Suprapubic skin (tissue), 4 donors: ENCODE measurements at regions not wholly inside any gene's neighbourhood (a gene's known extent, or its start where the extent isn't known, plus 50 kb on each side); places are given as distances from the start of the nearest gene placed in this dataset.
"Not testable (repeated sequence)": the region's sequence is repeated elsewhere in the genome, so short reads cannot be mapped to it uniquely, and the experiment has no call there.

Experiments
- DNase-seq, 2 donors: peaks; one replicate each; pipeline ENCODE4 v3.0.0-alpha.2; 2019; ENCODE audit warnings: low spot score in 2 of 2
- H3K27ac ChIP-seq: fragments of 200-600 bp; sonication (generic); one replicate; pipeline ENCODE4 v1.5.1; 2019
- H3K27me3 ChIP-seq: fragments of 200-600 bp; sonication (generic); one replicate; pipeline ENCODE4 v1.5.1; 2019
- H3K36me3 ChIP-seq: fragments of 200-600 bp; sonication (generic); one replicate; pipeline ENCODE4 v1.5.1; 2019
- H3K4me1 ChIP-seq: fragments of 200-600 bp; sonication (generic); one replicate; pipeline ENCODE4 v1.5.1; 2019
- H3K4me3 ChIP-seq: fragments of 200-600 bp; sonication (generic); one replicate; pipeline ENCODE4 v1.5.1; 2019; ENCODE audit warnings: mild to moderate bottlenecking
- H3K9me3 ChIP-seq: fragments of 200-600 bp; sonication (generic); one replicate; pipeline ENCODE4 v1.5.1; 2019
- CTCF ChIP-seq, 2 donors: fragments of 200-600 bp in 1 of 2; fragments of 450-650 bp in 1 of 2; sonication (generic) in 1 of 2; IDR thresholded peaks; one replicate each; pipeline ENCODE4 v1.5.1; 2016 to 2019; ENCODE audit warnings: antibody characterized with exemption in 2 of 2, mild to moderate bottlenecking in 1 of 2, moderate library complexity in 1 of 2
- EP300 ChIP-seq: sonication (generic); formaldehyde crosslinking; IDR thresholded peaks from one replicate; pipeline ENCODE4 v1.6.1; 2017; ENCODE audit warnings: antibody characterized with exemption
- POLR2A ChIP-seq, 2 donors: fragments of 450-650 bp; IDR thresholded peaks; one replicate each; pipeline ENCODE4 v1.6.1; 2017; ENCODE audit warnings: antibody characterized with exemption in 2 of 2, mild to moderate bottlenecking in 2 of 2, moderate library complexity in 2 of 2
- POLR2AphosphoS5 ChIP-seq, 3 donors: sonication (generic); formaldehyde crosslinking; IDR thresholded peaks; one replicate each; pipeline ENCODE4 v1.6.1; 2017; ENCODE audit warnings: antibody characterized with exemption in 3 of 3
- WGBS: methylation state at CpG from one replicate; pipeline ENCODE4 v1.1.5; 2018; 5-methylcytosine and 5-hydroxymethylcytosine counted together

- H3K27ac ChIP-seq: no peak overlapping the region
- 93% methylated on average over 1 of the region's 1 CpG for WGBS
- no peaks in the 10 kb centered on the region for H3K36me3 ChIP-seq
- H3K4me3 ChIP-seq: no peak overlapping the region
- H3K9me3 ChIP-seq: peaks cover 2% of the 10 kb centered on the region
- TF ChIP-seq EP300 (no peak), CTCF (IDR thresholded peaks at IDR 0.05) (no peak), POLR2AphosphoS5 (IDR thresholded peaks at IDR 0.05) (no peak), POLR2A (IDR thresholded peaks at IDR 0.05) (no peak)
- H3K27me3 ChIP-seq: no peaks in the 10 kb centered on the region
- H3K4me1 ChIP-seq: no peaks in the 10 kb centered on the region
- no peak for DNase-seq
Measured at GRCh38 chr3:82636177-82636576, 874.7 kb upstream of the GBE1 start.

GRCh38 chr3:82633319-82633718 is 871.9 kb upstream of the GBE1 start:
- DNase-seq: no peak
- Histone ChIP-seq H3K9me3 (no peaks in the 10 kb centered on the region), H3K36me3 (no peaks in the 10 kb centered on the region)

GRCh38 chr3:82629937-82630336 is 868.5 kb upstream of the GBE1 start:
- no peak for TF ChIP-seq CTCF (IDR thresholded peaks at IDR 0.05)
- TF ChIP-seq EP300: no peak
- TF ChIP-seq POLR2AphosphoS5 (IDR thresholded peaks at IDR 0.05): no peak
- no peak for TF ChIP-seq POLR2A (IDR thresholded peaks at IDR 0.05)
- no peak for DNase-seq
- Histone ChIP-seq H3K4me3 (no peak overlapping the region), H3K27me3 (no peaks in the 10 kb centered on the region), H3K4me1 (no peaks in the 10 kb centered on the region), H3K36me3 (no peaks in the 10 kb centered on the region), H3K9me3 (no peaks in the 10 kb centered on the region), H3K27ac (no peak overlapping the region)
- 90% methylated on average over 3 of the region's 3 CpGs for WGBS

More at GRCh38 chr3:82633319-82633718, 871.9 kb upstream of the GBE1 start:
- TF ChIP-seq CTCF (IDR thresholded peaks at IDR 0.05) (no peak), EP300 (no peak), POLR2AphosphoS5 (IDR thresholded peaks at IDR 0.05) (no peak), POLR2A (IDR thresholded peaks at IDR 0.05) (no peak)
- no peak overlapping the region for H3K27ac ChIP-seq
- H3K4me1 ChIP-seq: no peaks in the 10 kb centered on the region
- H3K27me3 ChIP-seq: no peaks in the 10 kb centered on the region
- no peak overlapping the region for H3K4me3 ChIP-seq
- WGBS: 67% methylated on average over 1 of the region's 1 CpG

GRCh38 chr3:82628385-82629014 is 867.1 kb upstream of the GBE1 start:
- no peaks in the 10 kb centered on the region for H3K9me3 ChIP-seq
- no peaks in the 10 kb centered on the region for H3K27me3 ChIP-seq
- no peak overlapping the region for H3K4me3 ChIP-seq
- DNase-seq: no peak
- 80% methylated on average over 4 of the region's 4 CpGs for WGBS
- no peaks in the 10 kb centered on the region for H3K36me3 ChIP-seq
- no peaks in the 10 kb centered on the region for H3K4me1 ChIP-seq
- no peak overlapping the region for H3K27ac ChIP-seq
- TF ChIP-seq POLR2AphosphoS5 (IDR thresholded peaks at IDR 0.05) (no peak), POLR2A (IDR thresholded peaks at IDR 0.05) (no peak), EP300 (no peak), CTCF (IDR thresholded peaks at IDR 0.05) (no peak)

GRCh38 chr3:82627733-82628132 is 866.3 kb upstream of the GBE1 start:
- H3K4me3 ChIP-seq: no peak overlapping the region
- H3K4me1 ChIP-seq: no peaks in the 10 kb centered on the region
- no peaks in the 10 kb centered on the region for H3K27me3 ChIP-seq
- TF ChIP-seq CTCF (IDR thresholded peaks at IDR 0.05) (no peak), EP300 (no peak), POLR2AphosphoS5 (IDR thresholded peaks at IDR 0.05) (no peak), POLR2A (IDR thresholded peaks at IDR 0.05) (no peak)
- H3K9me3 ChIP-seq: no peaks in the 10 kb centered on the region
- DNase-seq: no peak
- WGBS: 90% methylated on average over 5 of the region's 5 CpGs
- H3K36me3 ChIP-seq: no peaks in the 10 kb centered on the region
- H3K27ac ChIP-seq: no peak overlapping the region

- H3K4me3 ChIP-seq, H3K4me1 ChIP-seq, H3K27me3 ChIP-seq, H3K27ac ChIP-seq, H3K36me3 ChIP-seq, H3K9me3 ChIP-seq, DNase-seq: not testable (repeated sequence)
- WGBS: 79% methylated on average over 3 of the region's 3 CpGs
Measured at GRCh38 chr3:82620744-82621143, 859.3 kb upstream of the GBE1 start.
